Pancreas (tissue), 10 donors: ENCODE measurements at regions not wholly inside any gene's neighbourhood (a gene's known extent, or its start where the extent isn't known, plus 50 kb on each side); places are given as distances from the start of the nearest gene placed in this dataset.

Source experiments
- ATAC-seq, 4 donors: fragments of 200-7000 bp; cut with Tn5 transposase; one replicate each; pipeline versions ENCODE4 v1.8.0 to v1.9.1; 2020; ENCODE audit warnings: mild to moderate bottlenecking in 4 of 4, moderate library complexity in 4 of 4
- DNase-seq, 6 donors: peaks; one replicate each; pipeline ENCODE4 v3.0.0-alpha.2; 2020
- FAIRE-seq: peaks from 2 replicates; lab custom pipeline; 2012; peaks lifted over from hg19 to GRCh38; lab: Jason Lieb, UNC
- H3K27ac ChIP-seq, 4 donors: fragments of 200-600 bp; sonication (generic); 1 replicate in 3 of 4; 2 replicates in 1 of 4; pipeline versions ENCODE4 v1.5.0 to v1.8.0; 2020
- H3K27me3 ChIP-seq, 4 donors: fragments of 200-600 bp; one replicate each; pipeline ENCODE4 v1.8.0; 2021
- H3K36me3 ChIP-seq, 3 donors: fragments of 200-600 bp; sonication (generic) in 1 of 3; one replicate each; pipeline versions ENCODE4 v1.5.0 to v1.8.0; 2020 to 2021
- H3K4me1 ChIP-seq, 3 donors: fragments of 200-600 bp; one replicate each; pipeline ENCODE4 v1.8.0; 2021
- H3K4me3 ChIP-seq, 4 donors: fragments of 200-600 bp; sonication (generic) in 2 of 4; one replicate each; pipeline versions ENCODE4 v1.5.0 to v1.8.0; 2020 to 2021
- H3K9me3 ChIP-seq, 4 donors: fragments of 200-600 bp; one replicate each; pipeline ENCODE4 v1.8.0; 2021
- WGBS, 2 donors: extraction: QIAGEN DNeasy Blood & Tissue Kit; methylation state at CpG; one replicate each; pipeline ENCODE4 v1.1.7; 2013; 5-methylcytosine and 5-hydroxymethylcytosine counted together
- intact Hi-C, 3 donors: fragments of 100-400 bp; cut with DNase I; formaldehyde crosslinking; loops; one replicate each; pipeline versions ENCODE4 v1.11.1 to v1.14.2; 2022
- TF ChIP-seq, protein P1 (sequence below), 4 donors: fragments of 200-600 bp; sonication (generic) in 3 of 4; IDR thresholded peaks; one replicate each; pipeline versions ENCODE4 v1.5.0 to v1.8.0; 2021; ENCODE audit warnings: antibody characterized with exemption in 4 of 4
- donor health status: healthy with polysubstance abuse.
- donor health status: DM: no; HTN: no; CAD: no; lungs with moderate emphysema.
- donor health status: DM: no; HTN: no; CAD: no.
- donor health status: control.
- donor health status: control.
- donor health status: Bipolar disorder and iron deficiency.
- donor health status: DM: yes; HTN: yes; CAD: no.
- donor health status: DM: no; HTN: no; CAD: no.
- donor health status: DM: no; HTN: no; CAD: no.
- donor health status: DM: yes; HTN: yes; CAD: no.

DNA sequence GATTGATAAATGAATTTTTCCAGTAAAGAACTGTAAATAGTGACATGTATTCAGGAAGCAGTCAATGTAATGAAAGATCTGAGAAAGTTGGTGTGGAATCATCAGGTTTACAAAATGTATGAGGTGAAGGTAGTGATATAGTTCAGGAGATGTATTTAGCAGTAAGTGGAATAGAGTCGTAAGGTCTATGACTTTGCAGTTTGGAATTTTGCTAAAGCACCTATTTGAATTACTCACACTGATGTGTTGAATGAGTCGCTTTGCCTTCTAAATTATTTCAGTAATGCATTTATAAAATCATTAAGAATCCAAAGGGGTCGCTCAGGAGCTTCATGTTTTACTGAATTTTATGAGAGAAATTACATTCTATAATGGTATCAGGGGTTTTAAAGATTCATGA is 713.7 kb downstream of the DSC3 start:
- FAIRE-seq (no peak), ATAC-seq (no peak), DNase-seq (no peak)
- Histone ChIP-seq H3K36me3 (no peaks in the 10 kb centered on the region), H3K9me3 (no peaks in the 10 kb centered on the region), H3K4me3 (no peak overlapping the region), H3K27me3 (no peaks in the 10 kb centered on the region), H3K4me1 (no peaks in the 10 kb centered on the region), H3K27ac (no peak overlapping the region)
- TF ChIP-seq, protein P1, sequence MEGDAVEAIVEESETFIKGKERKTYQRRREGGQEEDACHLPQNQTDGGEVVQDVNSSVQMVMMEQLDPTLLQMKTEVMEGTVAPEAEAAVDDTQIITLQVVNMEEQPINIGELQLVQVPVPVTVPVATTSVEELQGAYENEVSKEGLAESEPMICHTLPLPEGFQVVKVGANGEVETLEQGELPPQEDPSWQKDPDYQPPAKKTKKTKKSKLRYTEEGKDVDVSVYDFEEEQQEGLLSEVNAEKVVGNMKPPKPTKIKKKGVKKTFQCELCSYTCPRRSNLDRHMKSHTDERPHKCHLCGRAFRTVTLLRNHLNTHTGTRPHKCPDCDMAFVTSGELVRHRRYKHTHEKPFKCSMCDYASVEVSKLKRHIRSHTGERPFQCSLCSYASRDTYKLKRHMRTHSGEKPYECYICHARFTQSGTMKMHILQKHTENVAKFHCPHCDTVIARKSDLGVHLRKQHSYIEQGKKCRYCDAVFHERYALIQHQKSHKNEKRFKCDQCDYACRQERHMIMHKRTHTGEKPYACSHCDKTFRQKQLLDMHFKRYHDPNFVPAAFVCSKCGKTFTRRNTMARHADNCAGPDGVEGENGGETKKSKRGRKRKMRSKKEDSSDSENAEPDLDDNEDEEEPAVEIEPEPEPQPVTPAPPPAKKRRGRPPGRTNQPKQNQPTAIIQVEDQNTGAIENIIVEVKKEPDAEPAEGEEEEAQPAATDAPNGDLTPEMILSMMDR (IDR thresholded peaks at IDR 0.05), result no peak
- intact Hi-C loops, result no loop called here
- 61 to 66% methylated on average over 3 of the region's 3 CpGs for WGBS, 2 donors

GRCh38 chr18:30302181-30302580 is 740.4 kb downstream of the DSC3 start:
- TF ChIP-seq, protein P1 (IDR thresholded peaks at IDR 0.05), result no peak
- FAIRE-seq (no peak), ATAC-seq (no peak), DNase-seq (no peak)
- no peaks in the 10 kb centered on the region for H3K4me1 ChIP-seq
- no peaks in the 10 kb centered on the region for H3K36me3 ChIP-seq
- intact Hi-C loops, result no loop called here
- H3K9me3 ChIP-seq, result no peaks in the 10 kb centered on the region
- H3K4me3 ChIP-seq, result no peak overlapping the region
- no peaks in the 10 kb centered on the region for H3K27me3 ChIP-seq
- no peak overlapping the region for H3K27ac ChIP-seq

DNA sequence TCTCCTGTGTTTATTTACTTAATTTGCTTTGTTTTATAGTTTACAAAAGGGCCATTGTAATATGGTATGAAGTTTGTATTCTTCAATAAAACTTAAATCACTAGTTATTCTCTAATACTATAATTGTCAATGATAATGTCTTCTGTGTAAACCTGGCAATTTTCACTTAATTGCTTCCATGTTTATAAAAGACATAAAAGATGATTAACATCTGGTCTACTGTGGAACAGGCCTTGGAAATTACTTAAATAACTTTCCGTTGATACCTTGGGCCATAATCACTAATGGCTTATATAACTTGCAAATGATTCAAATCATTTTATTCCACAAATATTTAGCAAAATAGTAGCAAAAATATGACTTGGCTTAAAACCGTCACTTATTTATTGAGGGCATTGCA is 743.8 kb downstream of the DSC3 start:
- 55 to 64% methylated on average over 2 of the region's 2 CpGs for WGBS, 2 donors
- H3K4me3 ChIP-seq, result no peak overlapping the region
- H3K4me1 ChIP-seq, result no peaks in the 10 kb centered on the region
- no peaks in the 10 kb centered on the region for H3K27me3 ChIP-seq
- FAIRE-seq, result no peak
- no peak for ATAC-seq
- TF ChIP-seq, protein P1 (IDR thresholded peaks at IDR 0.05), result no peak
- no peak overlapping the region for H3K27ac ChIP-seq
- no peaks in the 10 kb centered on the region for H3K36me3 ChIP-seq
- intact Hi-C loops, result no loop called here
- no peaks in the 10 kb centered on the region for H3K9me3 ChIP-seq
- DNase-seq, result no peak

DNA sequence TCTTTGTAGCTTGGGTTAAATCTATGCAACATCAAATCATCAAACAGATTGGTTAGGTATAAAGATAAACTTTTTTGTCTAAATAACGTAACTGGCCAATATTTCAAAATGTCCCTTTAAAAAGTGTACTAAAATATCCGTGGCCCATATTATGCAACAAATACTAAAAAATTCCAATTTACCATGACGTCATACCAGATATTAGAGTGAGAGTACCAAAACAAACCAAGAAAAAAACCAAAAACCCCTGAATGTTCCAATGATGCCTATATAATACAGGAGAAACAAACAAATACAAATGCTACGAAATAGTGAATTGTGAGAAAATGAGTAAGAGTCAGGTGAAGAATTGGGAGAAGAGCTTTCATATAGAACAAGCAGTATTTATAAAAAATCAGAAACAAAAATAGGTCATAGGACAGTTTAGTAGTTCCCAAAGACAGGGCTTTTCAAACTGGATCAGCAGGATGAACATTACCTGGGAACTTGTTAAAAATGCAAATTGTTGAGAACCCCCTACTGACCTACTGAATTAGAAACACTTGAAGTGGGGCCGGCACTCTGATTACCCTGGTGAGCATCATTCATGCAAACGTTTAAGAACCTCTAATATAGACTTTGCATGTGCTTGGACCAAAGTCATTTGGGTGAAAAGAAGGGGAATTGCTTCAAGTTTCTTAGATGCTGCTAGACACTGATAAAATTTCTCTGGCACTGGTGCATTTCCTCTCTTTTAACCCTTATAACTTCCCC is 753.7 kb downstream of the DSC3 start:
- FAIRE-seq (no peak), ATAC-seq (no peak), DNase-seq (no peak)
- TF ChIP-seq, protein P1 (IDR thresholded peaks at IDR 0.05), result no peak
- no peaks in the 10 kb centered on the region for H3K9me3 ChIP-seq
- H3K36me3 ChIP-seq, result no peaks in the 10 kb centered on the region
- H3K27me3 ChIP-seq, result no peaks in the 10 kb centered on the region
- no peaks in the 10 kb centered on the region for H3K4me1 ChIP-seq
- no peak overlapping the region for H3K27ac ChIP-seq
- H3K4me3 ChIP-seq, result no peak overlapping the region
- 36 to 44% methylated on average over 6 of the region's 6 CpGs for WGBS, 2 donors
- intact Hi-C loops, result no loop called here

GRCh38 chr18:30280861-30281470 is 761.6 kb downstream of the DSC3 start:
- TF ChIP-seq, protein P1 (IDR thresholded peaks at IDR 0.05), result peak; percentile 32 to 58 (median 40)
- no peak for FAIRE-seq
- Histone ChIP-seq H3K9me3 (no peaks in the 10 kb centered on the region), H3K36me3 (no peaks in the 10 kb centered on the region), H3K4me1 (no peaks in the 10 kb centered on the region), H3K4me3 (no peak overlapping the region), H3K27ac (no peak overlapping the region), H3K27me3 (no peaks in the 10 kb centered on the region)
- 41 to 43% methylated on average over 5 of the region's 5 CpGs for WGBS, 2 donors
- ATAC-seq, result peak; percentile 40 to 75 (median 68)
- peak in 3 of 6 donors; percentile 2 to 23 (median 14) for DNase-seq
- intact Hi-C loops, result no loop called here
